Psoas muscle (tissue), 7 donors: ENCODE measurements at regions not wholly inside any gene's neighbourhood (a gene's known extent, or its start where the extent isn't known, plus 50 kb on each side); places are given as distances from the start of the nearest gene placed in this dataset.

ENCODE experiments used
- ATAC-seq, 4 donors: fragments of 200-7000 bp; cut with Tn5 transposase; one replicate each; pipeline ENCODE4 v1.9.1; 2020; ENCODE audit warnings: moderate library complexity in 3 of 4, mild to moderate bottlenecking in 2 of 4
- DNase-seq, 2 donors: peaks; one replicate each; pipeline ENCODE4 v3.0.0-alpha.2; 2020
- H3K27ac ChIP-seq: fragments of 200-600 bp; one replicate; pipeline ENCODE4 v1.8.0; 2022
- H3K27me3 ChIP-seq, 3 donors: fragments of 200-600 bp in 1 of 3; one replicate each; pipeline versions ENCODE4 v1.6.1 to v1.8.0; 2013 to 2022; ENCODE audit warnings: low read length in 2 of 3, mild to moderate bottlenecking in 2 of 3, moderate library complexity in 1 of 3; ENCODE audit not compliant: insufficient read depth in 3 of 3
- H3K36me3 ChIP-seq, 2 donors: fragments of 200-600 bp in 1 of 2; one replicate each; pipeline versions ENCODE4 v1.6.1 to v1.8.0; 2013 to 2022; ENCODE audit warnings: low read depth in 1 of 2, mild to moderate bottlenecking in 1 of 2, moderate library complexity in 1 of 2; ENCODE audit not compliant: insufficient read depth in 1 of 2
- H3K4me1 ChIP-seq: fragments of 200-600 bp; one replicate; pipeline ENCODE4 v1.8.0; 2022
- H3K4me3 ChIP-seq: fragments of 200-600 bp; one replicate; pipeline ENCODE4 v1.8.0; 2022; ENCODE audit warnings: mild to moderate bottlenecking
- H3K9me3 ChIP-seq: fragments of 200-600 bp; one replicate; pipeline ENCODE4 v1.8.0; 2022
- CTCF ChIP-seq: fragments of 200-600 bp; IDR thresholded peaks from one replicate; pipeline ENCODE4 v1.8.0; 2022; ENCODE audit warnings: antibody characterized with exemption
- WGBS, 3 donors: extraction: QIAGEN DNeasy Blood & Tissue Kit; methylation state at CpG; one replicate each; pipeline versions ENCODE4 v1.1.6 to v1.1.7; 2013; 5-methylcytosine and 5-hydroxymethylcytosine counted together
- intact Hi-C, 2 donors: fragments of 100-400 bp; cut with DNase I; formaldehyde crosslinking; loops; one replicate each; pipeline versions ENCODE4 v1.11.0 to v1.14.2; 2022
- donor health status: healthy with polysubstance abuse.
- donor health status: DM: no; HTN: no; CAD: no; lungs with moderate emphysema.
- donor health status: Bipolar disorder and iron deficiency.
- donor health status: healthy.
- donor health status: DM: yes; HTN: yes; CAD: no.
- donor health status: DM: no; HTN: no; CAD: no.
- donor health status: DM: yes; HTN: yes; CAD: no.

DNA sequence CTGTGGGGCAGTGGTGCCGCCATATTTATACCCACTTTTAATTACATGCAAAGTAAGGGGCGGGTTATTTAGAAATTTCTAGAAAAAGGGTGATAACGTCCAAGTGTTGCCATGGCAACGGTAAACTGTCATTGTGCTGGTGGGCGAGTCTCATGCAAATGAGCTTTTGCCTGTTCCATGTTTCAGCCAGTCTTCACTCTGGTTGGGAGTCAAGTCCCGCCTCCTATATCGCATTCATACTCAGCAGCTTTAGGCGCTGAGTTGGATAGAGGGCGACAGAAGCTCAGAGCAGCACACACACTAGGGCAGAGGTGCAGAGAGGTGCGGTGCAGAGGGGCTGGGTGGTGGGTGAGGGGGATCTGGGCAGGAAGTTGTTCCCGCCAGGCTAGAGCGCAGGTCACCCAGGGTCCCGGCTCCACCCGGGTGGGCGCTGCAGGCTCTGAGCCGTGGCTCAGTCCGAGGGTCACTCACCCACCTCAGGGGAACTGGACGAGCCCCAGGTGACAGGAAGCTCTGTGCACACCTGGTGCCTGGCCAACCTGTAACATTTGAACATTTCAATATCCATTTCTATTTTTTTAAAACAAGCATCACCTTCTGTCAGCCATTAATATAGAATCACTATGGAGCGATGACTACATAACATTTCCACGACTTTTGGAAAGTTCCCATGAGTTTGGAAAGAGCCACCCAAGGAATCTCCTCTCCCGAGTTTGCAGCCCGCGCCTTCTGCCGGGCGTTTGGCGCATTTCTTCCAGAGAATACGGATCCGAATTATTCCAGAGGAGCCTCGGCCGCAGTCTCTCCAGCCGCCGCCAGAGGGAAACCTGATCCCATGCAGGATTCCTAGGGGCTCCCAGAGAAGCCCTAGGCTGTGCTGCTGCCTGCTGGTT is 89.1 kb upstream of the PHACTR3 start:
- no peaks in the 10 kb centered on the region for H3K4me1 ChIP-seq
- no peaks in the 10 kb centered on the region for H3K36me3 ChIP-seq
- H3K27ac ChIP-seq = no peak overlapping the region
- TF ChIP-seq CTCF = peak; percentile 49
- no peak overlapping the region for H3K4me3 ChIP-seq
- peaks cover 0 to 28% (median 6%) of the 10 kb centered on the region in 3 donors for H3K27me3 ChIP-seq
- no peaks in the 10 kb centered on the region for H3K9me3 ChIP-seq
- WGBS, 3 donors = 17 to 28% (median 22%) methylated on average over 32 of the region's 32 CpGs
- DNase-seq (peak; percentile 68 to 76), ATAC-seq (peak in 3 of 4 donors; percentile 58 to 85 (median 66))
- intact Hi-C loops = no loop called here

DNA sequence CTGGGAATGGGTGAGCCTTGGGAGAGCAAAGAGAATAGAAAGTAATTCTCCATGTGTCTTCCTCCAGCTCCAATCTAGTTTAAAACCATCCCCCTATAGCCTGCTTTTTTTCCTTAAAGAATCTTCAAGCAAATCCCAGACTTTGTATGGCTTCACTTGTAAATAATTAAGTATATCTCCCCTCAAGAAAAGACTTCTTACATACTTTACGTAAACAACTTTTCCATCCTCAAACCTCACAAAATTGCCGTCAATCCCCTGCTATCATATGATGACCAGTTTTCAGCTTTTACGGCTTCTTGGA is 88.5 kb upstream of the PHACTR3 start:
- H3K27me3 ChIP-seq = peaks cover 0 to 32% (median 6%) of the 10 kb centered on the region in 3 donors
- intact Hi-C loops = no loop called here
- no peaks in the 10 kb centered on the region for H3K9me3 ChIP-seq
- WGBS, 3 donors = 56 to 72% (median 62%) methylated on average over 3 of the region's 3 CpGs
- no peak for TF ChIP-seq CTCF
- no peak for ATAC-seq
- H3K4me3 ChIP-seq = no peak overlapping the region
- H3K36me3 ChIP-seq = no peaks in the 10 kb centered on the region
- H3K27ac ChIP-seq = no peak overlapping the region
- DNase-seq = no peak
- H3K4me1 ChIP-seq = no peaks in the 10 kb centered on the region

DNA sequence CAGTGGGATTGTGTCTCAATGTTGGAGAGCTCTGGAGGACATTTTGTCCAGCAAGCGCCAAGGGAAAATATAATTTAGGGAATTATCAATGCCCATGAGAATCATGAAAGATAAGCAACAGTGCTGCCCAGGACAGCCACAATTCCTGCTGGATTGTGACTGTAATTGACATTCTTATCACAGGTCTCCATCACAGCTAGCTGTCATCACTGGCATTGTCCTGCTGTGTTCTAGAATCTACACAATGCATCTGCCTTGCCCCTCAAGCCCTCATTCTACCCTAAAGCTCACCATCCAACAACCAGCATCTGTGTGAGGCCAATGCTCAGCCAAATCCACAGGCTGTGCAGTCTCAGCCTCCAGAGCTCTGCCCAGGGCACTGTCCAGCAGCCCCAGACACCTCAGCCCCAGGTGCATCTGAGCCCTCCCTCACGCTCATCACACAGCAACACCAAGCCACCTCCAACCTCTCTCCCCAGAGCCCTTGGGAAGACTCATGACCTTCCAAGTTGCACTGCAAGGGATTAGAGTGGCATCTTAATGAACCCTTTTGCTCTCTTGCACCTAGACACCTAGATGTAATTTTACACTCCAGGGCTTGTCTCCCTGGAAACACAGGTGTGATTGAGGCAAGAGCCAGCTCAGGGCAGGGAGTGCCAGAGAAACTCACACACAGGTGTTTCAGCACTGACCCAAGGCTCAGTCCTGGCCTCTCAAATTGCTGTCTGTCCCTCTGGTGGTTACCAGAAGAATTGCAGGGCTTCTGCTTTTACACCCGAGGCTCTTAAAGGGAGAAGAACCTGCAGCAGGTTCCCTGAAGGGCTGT is 85.2 kb upstream of the PHACTR3 start:
- no peak overlapping the region for H3K4me3 ChIP-seq
- intact Hi-C loops = no loop called here
- TF ChIP-seq CTCF = peak; percentile 67
- WGBS, 3 donors = 47 to 54% (median 49%) methylated on average over 3 of the region's 3 CpGs
- no peaks in the 10 kb centered on the region for H3K4me1 ChIP-seq
- H3K27me3 ChIP-seq = peaks cover 0 to 36% (median 6%) of the 10 kb centered on the region in 3 donors
- no peak for ATAC-seq
- DNase-seq = no peak
- H3K9me3 ChIP-seq = no peaks in the 10 kb centered on the region
- H3K27ac ChIP-seq = no peak overlapping the region
- H3K36me3 ChIP-seq = no peaks in the 10 kb centered on the region

DNA sequence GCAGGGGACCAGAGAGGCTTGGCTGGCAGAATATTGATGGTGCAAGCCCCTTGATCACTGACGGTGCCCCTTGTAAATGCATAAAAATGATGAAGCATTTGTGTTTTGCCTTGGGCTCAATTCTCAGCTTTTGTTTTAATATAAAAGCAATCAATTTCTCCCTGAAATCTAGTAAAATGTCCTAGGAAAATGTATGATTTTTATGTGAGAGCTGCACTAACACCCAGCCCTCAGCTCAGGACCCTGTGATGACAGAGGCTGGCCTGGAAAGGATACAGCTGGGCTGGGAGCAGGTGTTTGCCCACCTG is 84.7 kb upstream of the PHACTR3 start:
- no peak for TF ChIP-seq CTCF
- Histone ChIP-seq H3K27ac (no peak overlapping the region), H3K36me3 (no peaks in the 10 kb centered on the region), H3K27me3 (peaks cover 0 to 34% (median 6%) of the 10 kb centered on the region in 3 donors), H3K4me1 (no peaks in the 10 kb centered on the region), H3K4me3 (no peak overlapping the region), H3K9me3 (no peaks in the 10 kb centered on the region)
- ATAC-seq (no peak), DNase-seq (no peak)
- 3 to 8% (median 4%) methylated on average over 1 of the region's 1 CpG for WGBS, 3 donors
- intact Hi-C loops = no loop called here
